ENCODE measurements at regions not wholly inside any gene's neighbourhood (a gene's known extent, or its start where the extent isn't known, plus 50 kb on each side); places are given as distances from the start of the nearest gene placed in this dataset.

DNA sequence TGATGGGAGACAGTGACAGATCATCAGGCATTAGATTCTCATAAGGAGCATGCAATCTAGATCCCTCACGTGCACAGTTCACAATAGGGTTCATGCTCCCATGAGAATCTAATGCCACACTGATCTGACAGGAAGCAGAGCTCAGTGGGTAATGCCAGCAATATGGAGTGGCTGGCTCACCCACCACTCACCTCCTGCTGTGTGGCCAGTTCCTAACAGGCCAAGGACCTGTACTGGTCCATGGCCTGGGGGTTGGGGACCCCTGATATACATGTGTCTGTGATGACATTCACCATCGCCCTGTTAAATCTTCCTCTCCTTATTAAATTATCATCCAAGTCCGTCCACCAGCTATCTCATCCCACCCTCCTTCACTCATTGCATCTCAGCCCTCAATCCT, 118.4 kb downstream of the TEX36 start:
- TF ChIP-seq EZH2 (IDR thresholded peaks at IDR 0.05; ENCODE audit: borderline replicate concordance, low read depth, low read length, poor library complexity, severe bottlenecking) = no peak
- TF ChIP-seq, protein P1, sequence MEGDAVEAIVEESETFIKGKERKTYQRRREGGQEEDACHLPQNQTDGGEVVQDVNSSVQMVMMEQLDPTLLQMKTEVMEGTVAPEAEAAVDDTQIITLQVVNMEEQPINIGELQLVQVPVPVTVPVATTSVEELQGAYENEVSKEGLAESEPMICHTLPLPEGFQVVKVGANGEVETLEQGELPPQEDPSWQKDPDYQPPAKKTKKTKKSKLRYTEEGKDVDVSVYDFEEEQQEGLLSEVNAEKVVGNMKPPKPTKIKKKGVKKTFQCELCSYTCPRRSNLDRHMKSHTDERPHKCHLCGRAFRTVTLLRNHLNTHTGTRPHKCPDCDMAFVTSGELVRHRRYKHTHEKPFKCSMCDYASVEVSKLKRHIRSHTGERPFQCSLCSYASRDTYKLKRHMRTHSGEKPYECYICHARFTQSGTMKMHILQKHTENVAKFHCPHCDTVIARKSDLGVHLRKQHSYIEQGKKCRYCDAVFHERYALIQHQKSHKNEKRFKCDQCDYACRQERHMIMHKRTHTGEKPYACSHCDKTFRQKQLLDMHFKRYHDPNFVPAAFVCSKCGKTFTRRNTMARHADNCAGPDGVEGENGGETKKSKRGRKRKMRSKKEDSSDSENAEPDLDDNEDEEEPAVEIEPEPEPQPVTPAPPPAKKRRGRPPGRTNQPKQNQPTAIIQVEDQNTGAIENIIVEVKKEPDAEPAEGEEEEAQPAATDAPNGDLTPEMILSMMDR (conservative IDR thresholded peaks at IDR 0.05; ENCODE audit: low read depth, low read length) = no peak
